ENCODE measurements at regions not wholly inside any gene's neighbourhood (a gene's known extent, or its start where the extent isn't known, plus 50 kb on each side); places are given as distances from the start of the nearest gene placed in this dataset.

- WGBS = 71% methylated on average over 1 of the region's 1 CpG
These were observed 326.1 kb downstream of the HNRNPD start for GRCh38 chr4:82047731-82048130.

GRCh38 chr4:82046796-82047195 is 327.0 kb downstream of the HNRNPD start:
- Histone ChIP-seq H3K27me3 (ENCODE audit: control insufficient read depth in 1 of 2, insufficient read depth in 1 of 2, low read length in 2 of 2) (peaks cover 37 to 46% of the 10 kb centered on the region in 2 experiments), H3K79me1 (replicated peaks; ENCODE audit: low read length, poor library complexity, severe bottlenecking) (no peaks in the 10 kb centered on the region), H2BK15ac (ENCODE audit: low read depth, poor library complexity, severe bottlenecking) (no peak overlapping the region), H3K9ac (ENCODE audit: low read length) (no peak overlapping the region), H4K8ac (ENCODE audit: low read length) (no peak overlapping the region), H2AFZ (ENCODE audit: low read depth, low read length) (no peak overlapping the region), H3K18ac (ENCODE audit: low read depth in 1 of 2, low read length in 2 of 2) (no peak overlapping the region), H3K9me3 (ENCODE audit: control insufficient read depth, low read length) (no peaks in the 10 kb centered on the region), H3K4me2 (ENCODE audit: low read length, poor library complexity, severe bottlenecking) (no peak overlapping the region), H4K91ac (ENCODE audit: low read length) (no peak overlapping the region), H3K4ac (ENCODE audit: low read depth in 1 of 2, low read length in 2 of 2) (no peak overlapping the region), H3K36me3 (ENCODE audit: control insufficient read depth in 1 of 2, insufficient read depth in 2 of 2, low read depth in 1 of 2, low read length in 2 of 2) (no peaks in the 10 kb centered on the region), H3K27ac (ENCODE audit: low read length, poor library complexity, severe bottlenecking) (no peak overlapping the region), H2BK5ac (ENCODE audit: low read depth, low read length, poor library complexity, severe bottlenecking) (no peak overlapping the region), H3K14ac (ENCODE audit: low read length in 2 of 2) (no peak overlapping the region), H2BK12ac (ENCODE audit: low read length in 2 of 2) (no peak overlapping the region), H2BK120ac (ENCODE audit: low read depth, low read length) (no peak overlapping the region), H2AK5ac (ENCODE audit: low read length, severe bottlenecking) (no peak overlapping the region), H3K23ac (ENCODE audit: low read length in 2 of 2) (no peak overlapping the region), H3K4me3 (ENCODE audit: insufficient read depth in 1 of 2, low read depth in 1 of 2, low read length in 2 of 2) (no peak overlapping the region), H3K4me1 (ENCODE audit: control insufficient read depth, insufficient read depth, low read depth, low read length) (peaks cover 10% of the 10 kb centered on the region)
- DNase-seq = no peak
- 87% methylated on average over 2 of the region's 2 CpGs for WGBS

More at GRCh38 chr4:82047731-82048130, 326.1 kb downstream of the HNRNPD start:
- no peak overlapping the region for H3K23ac ChIP-seq (ENCODE audit: low read length in 2 of 2)
- no peak overlapping the region for H3K18ac ChIP-seq (ENCODE audit: low read depth in 1 of 2, low read length in 2 of 2)
- H3K9me3 ChIP-seq (ENCODE audit: control insufficient read depth, low read length) = no peaks in the 10 kb centered on the region
- H3K14ac ChIP-seq (ENCODE audit: low read length in 2 of 2) = no peak overlapping the region
- DNase-seq = no peak
- no peak overlapping the region for H3K9ac ChIP-seq (ENCODE audit: low read length)
- no peak overlapping the region for H2BK12ac ChIP-seq (ENCODE audit: low read length in 2 of 2)
- no peak overlapping the region for H2BK5ac ChIP-seq (ENCODE audit: low read depth, low read length, poor library complexity, severe bottlenecking)
- H3K36me3 ChIP-seq (ENCODE audit: control insufficient read depth in 1 of 2, insufficient read depth in 2 of 2, low read depth in 1 of 2, low read length in 2 of 2) = no peaks in the 10 kb centered on the region
- H2BK120ac ChIP-seq (ENCODE audit: low read depth, low read length) = no peak overlapping the region
- H3K4me2 ChIP-seq (ENCODE audit: low read length, poor library complexity, severe bottlenecking) = no peak overlapping the region
- H3K27ac ChIP-seq (ENCODE audit: low read length, poor library complexity, severe bottlenecking) = no peak overlapping the region
- H3K27me3 ChIP-seq (ENCODE audit: control insufficient read depth in 1 of 2, insufficient read depth in 1 of 2, low read length in 2 of 2) = peaks cover 28 to 40% of the 10 kb centered on the region in 2 experiments
- H2BK15ac ChIP-seq (ENCODE audit: low read depth, poor library complexity, severe bottlenecking) = no peak overlapping the region
- H4K8ac ChIP-seq (ENCODE audit: low read length) = no peak overlapping the region
- no peaks in the 10 kb centered on the region for H3K79me1 ChIP-seq (replicated peaks; ENCODE audit: low read length, poor library complexity, severe bottlenecking)
- no peak overlapping the region for H2AFZ ChIP-seq (ENCODE audit: low read depth, low read length)
- H4K91ac ChIP-seq (ENCODE audit: low read length) = no peak overlapping the region
- H2AK5ac ChIP-seq (ENCODE audit: low read length, severe bottlenecking) = no peak overlapping the region
- H3K4me3 ChIP-seq (ENCODE audit: insufficient read depth in 1 of 2, low read depth in 1 of 2, low read length in 2 of 2) = no peak overlapping the region
- H3K4ac ChIP-seq (ENCODE audit: low read depth in 1 of 2, low read length in 2 of 2) = no peak overlapping the region
- peaks cover 10% of the 10 kb centered on the region for H3K4me1 ChIP-seq (ENCODE audit: control insufficient read depth, insufficient read depth, low read depth, low read length)

- H2BK12ac ChIP-seq (ENCODE audit: low read length in 2 of 2) = no peak overlapping the region
- no peak overlapping the region for H2BK120ac ChIP-seq (ENCODE audit: low read depth, low read length)
- no peak overlapping the region for H4K8ac ChIP-seq (ENCODE audit: low read length)
- H3K18ac ChIP-seq (ENCODE audit: low read depth in 1 of 2, low read length in 2 of 2) = no peak overlapping the region
- no peak overlapping the region for H2AFZ ChIP-seq (ENCODE audit: low read depth, low read length)
- no peaks in the 10 kb centered on the region for H3K79me1 ChIP-seq (replicated peaks; ENCODE audit: low read length, poor library complexity, severe bottlenecking)
- H3K27me3 ChIP-seq (ENCODE audit: control insufficient read depth in 1 of 2, insufficient read depth in 1 of 2, low read length in 2 of 2) = peaks cover 45 to 55% of the 10 kb centered on the region in 2 experiments
- no peak overlapping the region for H2BK15ac ChIP-seq (ENCODE audit: low read depth, poor library complexity, severe bottlenecking)
- no peak overlapping the region for H4K91ac ChIP-seq (ENCODE audit: low read length)
- no peak overlapping the region for H3K14ac ChIP-seq (ENCODE audit: low read length in 2 of 2)
- no peak overlapping the region for H3K27ac ChIP-seq (ENCODE audit: low read length, poor library complexity, severe bottlenecking)
- H3K4ac ChIP-seq (ENCODE audit: low read depth in 1 of 2, low read length in 2 of 2) = no peak overlapping the region
- H2AK5ac ChIP-seq (ENCODE audit: low read length, severe bottlenecking) = no peak overlapping the region
- no peak overlapping the region for H3K4me3 ChIP-seq (ENCODE audit: insufficient read depth in 1 of 2, low read depth in 1 of 2, low read length in 2 of 2)
- H3K9me3 ChIP-seq (ENCODE audit: control insufficient read depth, low read length) = no peaks in the 10 kb centered on the region
- WGBS = 84% methylated on average over 5 of the region's 5 CpGs
- H3K9ac ChIP-seq (ENCODE audit: low read length) = no peak overlapping the region
- no peak overlapping the region for H3K4me2 ChIP-seq (ENCODE audit: low read length, poor library complexity, severe bottlenecking)
- H3K23ac ChIP-seq (ENCODE audit: low read length in 2 of 2) = no peak overlapping the region
- no peak for DNase-seq
- peaks cover 10% of the 10 kb centered on the region for H3K4me1 ChIP-seq (ENCODE audit: control insufficient read depth, insufficient read depth, low read depth, low read length)
- H2BK5ac ChIP-seq (ENCODE audit: low read depth, low read length, poor library complexity, severe bottlenecking) = no peak overlapping the region
- H3K36me3 ChIP-seq (ENCODE audit: control insufficient read depth in 1 of 2, insufficient read depth in 2 of 2, low read depth in 1 of 2, low read length in 2 of 2) = no peaks in the 10 kb centered on the region
These were observed 328.5 kb downstream of the HNRNPD start for GRCh38 chr4:82045267-82045666.

GRCh38 chr4:82044141-82044993 is 329.4 kb downstream of the HNRNPD start:
- peak; percentile 10 for DNase-seq
- H3K9me3 ChIP-seq (ENCODE audit: control insufficient read depth, low read length) = no peaks in the 10 kb centered on the region
- H2AFZ ChIP-seq (ENCODE audit: low read depth, low read length) = no peak overlapping the region

More at GRCh38 chr4:82044141-82044993, 329.4 kb downstream of the HNRNPD start:
- Histone ChIP-seq H3K4me2 (ENCODE audit: low read length, poor library complexity, severe bottlenecking) (peak overlapping the region; percentile 88), H3K36me3 (ENCODE audit: control insufficient read depth in 1 of 2, insufficient read depth in 2 of 2, low read depth in 1 of 2, low read length in 2 of 2) (no peaks in the 10 kb centered on the region), H3K4me3 (ENCODE audit: insufficient read depth in 1 of 2, low read depth in 1 of 2, low read length in 2 of 2) (peak overlapping the region; percentile 56 to 63), H3K4me1 (ENCODE audit: control insufficient read depth, insufficient read depth, low read depth, low read length) (peaks cover 10% of the 10 kb centered on the region), H3K27me3 (ENCODE audit: control insufficient read depth in 1 of 2, insufficient read depth in 1 of 2, low read length in 2 of 2) (peaks cover 49 to 58% of the 10 kb centered on the region in 2 experiments), H3K79me1 (replicated peaks; ENCODE audit: low read length, poor library complexity, severe bottlenecking) (no peaks in the 10 kb centered on the region), H3K4ac (ENCODE audit: low read depth in 1 of 2, low read length in 2 of 2) (no peak overlapping the region), H3K18ac (ENCODE audit: low read depth in 1 of 2, low read length in 2 of 2) (no peak overlapping the region), H3K27ac (ENCODE audit: low read length, poor library complexity, severe bottlenecking) (no peak overlapping the region), H2AK5ac (ENCODE audit: low read length, severe bottlenecking) (no peak overlapping the region), H2BK5ac (ENCODE audit: low read depth, low read length, poor library complexity, severe bottlenecking) (no peak overlapping the region), H2BK15ac (ENCODE audit: low read depth, poor library complexity, severe bottlenecking) (no peak overlapping the region), H2BK120ac (ENCODE audit: low read depth, low read length) (no peak overlapping the region), H3K9ac (ENCODE audit: low read length) (no peak overlapping the region), H4K8ac (ENCODE audit: low read length) (no peak overlapping the region), H4K91ac (ENCODE audit: low read length) (no peak overlapping the region), H3K14ac (ENCODE audit: low read length in 2 of 2) (no peak overlapping the region), H2BK12ac (ENCODE audit: low read length in 2 of 2) (no peak overlapping the region), H3K23ac (ENCODE audit: low read length in 2 of 2) (no peak overlapping the region)
- WGBS = 2% methylated on average over 39 of the region's 75 CpGs

Data from mesenchymal stem cell (in vitro differentiated cells and primary cell).